Testis (tissue), 2 donors: ENCODE measurements at regions not wholly inside any gene's neighbourhood (a gene's known extent, or its start where the extent isn't known, plus 50 kb on each side); places are given as distances from the start of the nearest gene placed in this dataset.

ENCODE experiments used
- POLR2A ChIP-seq: fragments of 450-650 bp; IDR thresholded peaks from one replicate; pipeline ENCODE4 v1.6.1; 2017; ENCODE audit warnings: antibody characterized with exemption, mild to moderate bottlenecking, moderate library complexity
- TF ChIP-seq, protein P1 (sequence below), 3 experiments: fragments of 450-650 bp in 2 of 3; fragments of 200-600 bp in 1 of 3; sonication (generic) in 1 of 3; IDR thresholded peaks; one replicate each; pipeline ENCODE4 v1.5.1; 2016 to 2019; ENCODE audit warnings: antibody characterized with exemption in 3 of 3, mild to moderate bottlenecking in 2 of 3, moderate library complexity in 1 of 3

GRCh38 chr6:137936798-137937197 is 69.7 kb downstream of the TNFAIP3 start:
- TF ChIP-seq, protein P1, sequence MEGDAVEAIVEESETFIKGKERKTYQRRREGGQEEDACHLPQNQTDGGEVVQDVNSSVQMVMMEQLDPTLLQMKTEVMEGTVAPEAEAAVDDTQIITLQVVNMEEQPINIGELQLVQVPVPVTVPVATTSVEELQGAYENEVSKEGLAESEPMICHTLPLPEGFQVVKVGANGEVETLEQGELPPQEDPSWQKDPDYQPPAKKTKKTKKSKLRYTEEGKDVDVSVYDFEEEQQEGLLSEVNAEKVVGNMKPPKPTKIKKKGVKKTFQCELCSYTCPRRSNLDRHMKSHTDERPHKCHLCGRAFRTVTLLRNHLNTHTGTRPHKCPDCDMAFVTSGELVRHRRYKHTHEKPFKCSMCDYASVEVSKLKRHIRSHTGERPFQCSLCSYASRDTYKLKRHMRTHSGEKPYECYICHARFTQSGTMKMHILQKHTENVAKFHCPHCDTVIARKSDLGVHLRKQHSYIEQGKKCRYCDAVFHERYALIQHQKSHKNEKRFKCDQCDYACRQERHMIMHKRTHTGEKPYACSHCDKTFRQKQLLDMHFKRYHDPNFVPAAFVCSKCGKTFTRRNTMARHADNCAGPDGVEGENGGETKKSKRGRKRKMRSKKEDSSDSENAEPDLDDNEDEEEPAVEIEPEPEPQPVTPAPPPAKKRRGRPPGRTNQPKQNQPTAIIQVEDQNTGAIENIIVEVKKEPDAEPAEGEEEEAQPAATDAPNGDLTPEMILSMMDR (IDR thresholded peaks at IDR 0.05): no peak
- no peak for TF ChIP-seq POLR2A
